ENCODE measurements at regions not wholly inside any gene's neighbourhood (a gene's known extent, or its start where the extent isn't known, plus 50 kb on each side); places are given as distances from the start of the nearest gene placed in this dataset.
A peak's percentile ranks its signal among the peaks of the same experiment; 100 is the strongest.

GRCh38 chr11:10373340-10373739 is 68.5 kb downstream of the ADM start:
- DNase-seq (ENCODE audit: low spot score) (no peak), ATAC-seq (ENCODE audit: low FRiP score) (peak; percentile 38)
- TF ChIP-seq, protein P1, sequence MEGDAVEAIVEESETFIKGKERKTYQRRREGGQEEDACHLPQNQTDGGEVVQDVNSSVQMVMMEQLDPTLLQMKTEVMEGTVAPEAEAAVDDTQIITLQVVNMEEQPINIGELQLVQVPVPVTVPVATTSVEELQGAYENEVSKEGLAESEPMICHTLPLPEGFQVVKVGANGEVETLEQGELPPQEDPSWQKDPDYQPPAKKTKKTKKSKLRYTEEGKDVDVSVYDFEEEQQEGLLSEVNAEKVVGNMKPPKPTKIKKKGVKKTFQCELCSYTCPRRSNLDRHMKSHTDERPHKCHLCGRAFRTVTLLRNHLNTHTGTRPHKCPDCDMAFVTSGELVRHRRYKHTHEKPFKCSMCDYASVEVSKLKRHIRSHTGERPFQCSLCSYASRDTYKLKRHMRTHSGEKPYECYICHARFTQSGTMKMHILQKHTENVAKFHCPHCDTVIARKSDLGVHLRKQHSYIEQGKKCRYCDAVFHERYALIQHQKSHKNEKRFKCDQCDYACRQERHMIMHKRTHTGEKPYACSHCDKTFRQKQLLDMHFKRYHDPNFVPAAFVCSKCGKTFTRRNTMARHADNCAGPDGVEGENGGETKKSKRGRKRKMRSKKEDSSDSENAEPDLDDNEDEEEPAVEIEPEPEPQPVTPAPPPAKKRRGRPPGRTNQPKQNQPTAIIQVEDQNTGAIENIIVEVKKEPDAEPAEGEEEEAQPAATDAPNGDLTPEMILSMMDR (IDR thresholded peaks at IDR 0.05) = no peak

DNA sequence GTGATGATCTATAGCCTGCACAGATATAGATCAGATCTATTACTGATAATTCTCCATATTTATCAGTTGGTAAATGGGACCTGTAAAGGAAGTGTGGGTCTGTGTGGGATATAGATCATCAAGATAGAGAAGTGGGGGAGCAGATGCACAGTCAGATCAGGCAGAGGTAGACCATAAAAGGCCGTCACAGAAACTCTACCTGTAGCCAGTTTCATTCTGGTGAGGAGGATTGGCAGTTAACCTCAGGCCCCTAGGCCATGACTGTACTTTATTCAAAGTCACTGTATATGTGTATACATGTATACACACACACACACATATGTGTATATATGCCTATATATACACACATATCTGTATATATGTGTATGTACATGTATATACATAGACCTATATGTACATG is 69.1 kb downstream of the ADM start:
- ATAC-seq (ENCODE audit: low FRiP score) (no peak), DNase-seq (ENCODE audit: low spot score) (no peak)
- TF ChIP-seq, protein P1 (IDR thresholded peaks at IDR 0.05) = no peak

DNA sequence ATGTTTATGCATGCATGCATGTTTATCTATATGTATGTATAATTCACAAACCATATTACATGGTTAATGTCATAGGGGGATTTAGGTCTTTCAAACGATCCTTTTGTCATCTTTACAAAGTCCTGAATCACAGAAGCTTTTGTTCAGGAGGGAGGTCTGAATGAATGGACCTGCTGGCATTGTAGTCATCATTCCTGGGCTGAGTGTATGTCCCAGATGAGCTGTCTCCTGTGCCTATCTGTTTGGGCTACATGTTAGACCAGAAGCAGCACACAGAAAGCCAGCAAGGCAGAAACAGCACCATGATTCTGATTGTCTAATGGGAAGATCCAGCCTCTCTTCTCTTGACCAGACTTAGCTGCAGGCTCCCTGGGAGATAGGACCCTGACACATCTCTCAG is 69.5 kb downstream of the ADM start:
- no peak for DNase-seq (ENCODE audit: low spot score)
- TF ChIP-seq, protein P1 (IDR thresholded peaks at IDR 0.05) = no peak
- ATAC-seq (ENCODE audit: low FRiP score) = no peak

GRCh38 chr11:10375280-10375971 is 70.6 kb downstream of the ADM start:
- DNase-seq (ENCODE audit: low spot score) (no peak), ATAC-seq (ENCODE audit: low FRiP score) (peak; percentile 56)
- TF ChIP-seq, protein P1 (IDR thresholded peaks at IDR 0.05) = no peak

DNA sequence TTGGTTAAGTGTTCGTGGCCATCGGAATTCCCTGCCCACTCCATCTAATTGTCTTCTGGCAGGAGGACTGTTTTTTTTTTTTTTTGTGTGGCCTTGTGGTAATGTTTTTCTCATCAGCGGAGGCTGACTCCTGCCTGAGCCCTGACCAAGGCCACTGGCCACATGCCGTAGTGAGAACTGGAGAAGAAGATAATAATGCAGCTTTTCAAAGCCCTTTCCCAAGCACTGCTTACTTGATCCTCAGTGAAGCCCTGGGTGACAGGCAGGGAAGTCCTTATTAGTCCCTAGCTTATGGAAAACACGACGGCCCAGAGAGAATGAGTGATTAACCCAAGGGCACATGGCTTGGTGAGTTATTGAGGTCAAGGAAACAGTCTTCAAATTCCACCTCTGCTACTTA is 71.2 kb downstream of the ADM start:
- TF ChIP-seq, protein P1 (IDR thresholded peaks at IDR 0.05) = no peak
- DNase-seq (ENCODE audit: low spot score) (no peak), ATAC-seq (ENCODE audit: low FRiP score) (no peak)

- TF ChIP-seq, protein P1 (IDR thresholded peaks at IDR 0.05) = no peak
- ATAC-seq (ENCODE audit: low FRiP score) = no peak
- no peak for DNase-seq (ENCODE audit: low spot score)
Observed at GRCh38 chr11:10377183-10377582, 72.3 kb downstream of the ADM start.

DNA sequence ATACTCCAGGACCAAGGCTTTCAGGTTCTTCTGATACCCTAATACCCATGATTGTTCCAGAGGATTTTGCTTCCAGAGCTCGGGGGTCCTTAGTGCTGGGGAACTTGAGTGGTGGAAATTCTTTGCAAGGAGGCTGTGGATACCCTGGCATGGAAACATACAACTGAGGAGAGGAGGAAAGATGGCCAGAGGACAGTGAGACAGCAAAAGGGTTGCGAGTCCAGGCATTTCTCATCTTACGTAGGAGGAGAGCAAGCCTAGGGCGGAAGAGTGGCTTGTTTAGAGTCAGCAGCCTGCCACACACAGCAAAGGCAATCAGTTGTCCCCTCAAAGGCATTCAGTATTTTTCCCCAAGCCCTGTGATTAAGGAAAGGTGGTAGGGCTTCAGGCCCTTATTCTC is 73.5 kb downstream of the ADM start:
- DNase-seq (ENCODE audit: low spot score) (no peak), ATAC-seq (ENCODE audit: low FRiP score) (no peak)
- TF ChIP-seq, protein P1 (IDR thresholded peaks at IDR 0.05) = no peak
